Endothelial cell of umbilical vein (primary cell): ENCODE measurements at regions not wholly inside any gene's neighbourhood (a gene's known extent, or its start where the extent isn't known, plus 50 kb on each side); places are given as distances from the start of the nearest gene placed in this dataset.

Experiments used
- BruUV-seq: library from RNA; stranded (reverse); fragments of 400-500 nt; replicated peaks from 2 replicates; lab custom pipeline; 2021; lab: Mats Ljungman, UMichigan
- CTCF ChIA-PET: fragments of 300-600, 350-600 bp; sonication (Branson Sonifier 250); formaldehyde crosslinking; loops from one replicate; lab custom pipeline; 2021; ENCODE audit warnings: antibody characterized with exemption, inconsistent platforms; lab: Charles Lee
- POLR2A ChIA-PET: fragments of 300-600, 350-600 bp; sonication (Branson Sonifier 250); formaldehyde crosslinking; loops from one replicate; lab custom pipeline; 2021; ENCODE audit warnings: antibody characterized with exemption, inconsistent platforms; lab: Charles Lee
- DNase-seq: peaks from one replicate; pipeline ENCODE4 v3.0.0-alpha.2; 2011; ENCODE audit warnings: low read depth, low spot score
- FAIRE-seq: peaks from 2 replicates; lab custom pipeline; 2011; peaks lifted over from hg19 to GRCh38; lab: Jason Lieb, UNC
- H2AFZ ChIP-seq: 2 replicates; pipeline ENCODE4 v1.6.0; 2012; ENCODE audit warnings: low read depth, low read length, control low read depth, inconsistent platforms
- H3K27ac ChIP-seq: 2 replicates; pipeline ENCODE4 v1.5.1; 2011; ENCODE audit warnings: low read depth, mild to moderate bottlenecking, control low read depth, low read length, moderate library complexity; ENCODE audit not compliant: insufficient read depth
- H3K27me3 ChIP-seq, 2 experiments: 2 replicates each; pipeline versions ENCODE4 v1.6.0 to v1.6.1; 2011; ENCODE audit warnings: low read length in 2 of 2, mixed read lengths in 1 of 2; ENCODE audit not compliant: control insufficient read depth in 2 of 2, insufficient read depth in 2 of 2
- H3K36me3 ChIP-seq, 2 experiments: 2 replicates in 1 of 2; 3 replicates in 1 of 2; pipeline ENCODE4 v1.5.1; 2011; ENCODE audit warnings: low read length in 2 of 2, mild to moderate bottlenecking in 1 of 2, moderate library complexity in 1 of 2; ENCODE audit not compliant: control insufficient read depth in 2 of 2, insufficient read depth in 2 of 2; ENCODE audit errors: extremely low read depth in 1 of 2
- H3K4me1 ChIP-seq: 3 replicates; pipeline ENCODE4 v1.5.1; 2011; ENCODE audit warnings: mild to moderate bottlenecking, low read length; ENCODE audit not compliant: control insufficient read depth, insufficient read depth; ENCODE audit errors: extremely low read depth
- H3K4me2 ChIP-seq: 2 replicates; pipeline ENCODE4 v1.6.1; 2011; ENCODE audit warnings: low read length, control low read depth, mixed read lengths; ENCODE audit not compliant: insufficient read depth
- H3K4me3 ChIP-seq, 3 experiments: fragments of 200-600 bp in 1 of 3; sonication (generic), shearing (Covaris generic) in 1 of 3; replicated peaks in 1 of 3; 2 replicates each; pipeline ENCODE4 v1.5.1; 2011 to 2016; ENCODE audit warnings: control low read depth in 3 of 3, low read length in 3 of 3, mild to moderate bottlenecking in 2 of 3, inconsistent platforms in 1 of 3, low read depth in 1 of 3, moderate library complexity in 1 of 3; ENCODE audit not compliant: insufficient read depth in 1 of 3
- H3K79me2 ChIP-seq: 2 replicates; pipeline ENCODE4 v1.6.0; 2012; ENCODE audit warnings: low read length, inconsistent platforms; ENCODE audit not compliant: control insufficient read depth, insufficient read depth
- H3K9ac ChIP-seq: replicated peaks from 2 replicates; pipeline ENCODE3; 2011; ENCODE audit warnings: low read length, control low read depth; ENCODE audit not compliant: insufficient read depth; ENCODE audit errors: extremely low read depth
- H3K9me1 ChIP-seq: replicated peaks from 3 replicates; pipeline ENCODE4 v1.6.0; 2011; ENCODE audit warnings: mild to moderate bottlenecking, low read length; ENCODE audit not compliant: control insufficient read depth, insufficient read depth; ENCODE audit errors: extremely low read depth
- H3K9me3 ChIP-seq: replicated peaks from 2 replicates; pipeline ENCODE4 v1.5.1; 2012; ENCODE audit warnings: low read length, inconsistent platforms; ENCODE audit not compliant: control insufficient read depth, insufficient read depth
- H4K20me1 ChIP-seq: replicated peaks from 2 replicates; pipeline ENCODE3; 2011; ENCODE audit warnings: mild to moderate bottlenecking, low read length; ENCODE audit not compliant: control insufficient read depth, insufficient read depth; ENCODE audit errors: extremely low read depth
- EZH2 ChIP-seq: IDR thresholded peaks from 2 replicates; pipeline ENCODE4 v1.6.1; 2012; ENCODE audit warnings: borderline replicate concordance, low read depth, mild to moderate bottlenecking, moderate library complexity, low read length, inconsistent platforms; ENCODE audit not compliant: severe bottlenecking
- FOS ChIP-seq: IDR thresholded peaks from 2 replicates; pipeline ENCODE4 v1.6.1; 2011; ENCODE audit warnings: mild to moderate bottlenecking, low read length, moderate library complexity, borderline replicate concordance; ENCODE audit not compliant: insufficient read depth
- GATA2 ChIP-seq: IDR thresholded peaks from 2 replicates; pipeline ENCODE4 v1.7.0; 2011; ENCODE audit warnings: low read depth, mild to moderate bottlenecking, moderate library complexity, mixed read lengths, low read length; ENCODE audit not compliant: insufficient read length, insufficient read depth
- JUN ChIP-seq: IDR thresholded peaks from 2 replicates; pipeline ENCODE4 v1.6.1; 2011; ENCODE audit warnings: borderline replicate concordance, low read depth; ENCODE audit not compliant: insufficient read length, insufficient read depth
- MYC ChIP-seq: IDR thresholded peaks from one replicate; pipeline ENCODE4 v1.6.1; 2011; ENCODE audit warnings: mild to moderate bottlenecking, low read depth, low read length
- POLR2A ChIP-seq: IDR thresholded peaks from 2 replicates; pipeline ENCODE4 v1.6.1; 2012; ENCODE audit warnings: low read depth, mild to moderate bottlenecking, control low read depth, low read length
- POLR2AphosphoS5 ChIP-seq: IDR thresholded peaks from 2 replicates; pipeline ENCODE4 v1.6.1; 2012; ENCODE audit warnings: low read depth, mild to moderate bottlenecking, control low read depth, low read length, moderate library complexity; ENCODE audit not compliant: insufficient read depth
- dilution Hi-C: fragments of 300-500 bp; cut with MboI; formaldehyde crosslinking; loops from one replicate; pipeline ENCODE4 v1.15.0; 2019; ENCODE audit warnings: low sequenced_read_pairs; ENCODE audit not compliant: extremely low pct_ligation_motif_present
- intact Hi-C: fragments of 100-400 bp; cut with micrococcal nuclease; formaldehyde crosslinking; loops from one replicate; pipeline ENCODE4 v1.10.0; 2022
- TF ChIP-seq, protein P1 (sequence below), 2 donors: IDR thresholded peaks; 1 replicate in 1 of 2; 2 replicates in 1 of 2; pipeline ENCODE4 v1.5.1; 2011; ENCODE audit warnings: low read length in 2 of 2, mild to moderate bottlenecking in 2 of 2, moderate library complexity in 2 of 2, control low read depth in 1 of 2, inconsistent platforms in 1 of 2, low read depth in 1 of 2; ENCODE audit not compliant: insufficient read depth in 1 of 2; ENCODE audit errors: extremely low read depth in 1 of 2
- TF ChIP-seq, protein P2 (sequence below): IDR thresholded peaks from 2 replicates; pipeline ENCODE4 v1.6.1; 2011; ENCODE audit not compliant: insufficient read depth, insufficient read length

DNA sequence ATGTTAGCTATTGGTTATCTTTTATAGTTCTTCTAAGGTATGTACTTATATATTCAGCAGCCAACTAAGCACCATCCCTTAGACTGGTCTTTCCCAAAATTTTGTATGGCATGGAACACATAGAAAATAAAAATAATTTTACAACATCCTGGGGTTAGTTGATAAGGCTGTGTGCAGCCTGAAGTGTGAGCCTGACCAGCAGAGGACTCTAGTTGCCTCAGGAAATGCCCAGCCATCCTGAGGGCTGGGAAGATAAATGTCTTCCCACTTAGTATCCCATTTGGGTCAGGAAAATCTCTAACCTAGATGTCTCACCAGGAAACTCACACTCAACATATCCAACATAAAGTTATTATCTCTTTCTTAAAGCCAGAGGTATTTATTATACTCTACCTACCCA lies 251.4 kb upstream of the POF1B start:
- H3K36me3 ChIP-seq = no peaks in the 10 kb centered on the region
- dilution Hi-C loops (no loop called here), intact Hi-C loops (no loop called here)
- DNase-seq (no peak), FAIRE-seq (no peak)
- no peak overlapping the region for H3K4me3 ChIP-seq
- H3K27me3 ChIP-seq = no peaks in the 10 kb centered on the region
- no peaks in the 10 kb centered on the region for H3K79me2 ChIP-seq
- TF ChIP-seq JUN (no peak), EZH2 (no peak), FOS (no peak), POLR2AphosphoS5 (no peak), GATA2 (no peak), POLR2A (no peak), MYC (no peak)
- TF ChIP-seq, protein P1, sequence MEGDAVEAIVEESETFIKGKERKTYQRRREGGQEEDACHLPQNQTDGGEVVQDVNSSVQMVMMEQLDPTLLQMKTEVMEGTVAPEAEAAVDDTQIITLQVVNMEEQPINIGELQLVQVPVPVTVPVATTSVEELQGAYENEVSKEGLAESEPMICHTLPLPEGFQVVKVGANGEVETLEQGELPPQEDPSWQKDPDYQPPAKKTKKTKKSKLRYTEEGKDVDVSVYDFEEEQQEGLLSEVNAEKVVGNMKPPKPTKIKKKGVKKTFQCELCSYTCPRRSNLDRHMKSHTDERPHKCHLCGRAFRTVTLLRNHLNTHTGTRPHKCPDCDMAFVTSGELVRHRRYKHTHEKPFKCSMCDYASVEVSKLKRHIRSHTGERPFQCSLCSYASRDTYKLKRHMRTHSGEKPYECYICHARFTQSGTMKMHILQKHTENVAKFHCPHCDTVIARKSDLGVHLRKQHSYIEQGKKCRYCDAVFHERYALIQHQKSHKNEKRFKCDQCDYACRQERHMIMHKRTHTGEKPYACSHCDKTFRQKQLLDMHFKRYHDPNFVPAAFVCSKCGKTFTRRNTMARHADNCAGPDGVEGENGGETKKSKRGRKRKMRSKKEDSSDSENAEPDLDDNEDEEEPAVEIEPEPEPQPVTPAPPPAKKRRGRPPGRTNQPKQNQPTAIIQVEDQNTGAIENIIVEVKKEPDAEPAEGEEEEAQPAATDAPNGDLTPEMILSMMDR (IDR thresholded peaks at IDR 0.05; ENCODE audit: extremely low read depth in 1 of 2, insufficient read depth in 1 of 2, low read depth in 1 of 2, low read length in 2 of 2) = no peak
- TF ChIP-seq, protein P2, sequence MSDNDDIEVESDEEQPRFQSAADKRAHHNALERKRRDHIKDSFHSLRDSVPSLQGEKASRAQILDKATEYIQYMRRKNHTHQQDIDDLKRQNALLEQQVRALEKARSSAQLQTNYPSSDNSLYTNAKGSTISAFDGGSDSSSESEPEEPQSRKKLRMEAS = no peak
- no peaks in the 10 kb centered on the region for H3K4me1 ChIP-seq
- H3K9me3 ChIP-seq = no peaks in the 10 kb centered on the region
- H3K9me1 ChIP-seq = no peaks in the 10 kb centered on the region
- BruUV-seq = no TSS peak
- H3K9ac ChIP-seq = no peak overlapping the region
- ChIA-PET POLR2A (no interaction called here), CTCF (no interaction called here)
- no peak overlapping the region for H2AFZ ChIP-seq
- H3K27ac ChIP-seq = no peak overlapping the region
- H3K4me2 ChIP-seq = no peak overlapping the region
- H4K20me1 ChIP-seq = no peaks in the 10 kb centered on the region
